Caki2 (cell line): ENCODE measurements at regions not wholly inside any gene's neighbourhood (a gene's known extent, or its start where the extent isn't known, plus 50 kb on each side); places are given as distances from the start of the nearest gene placed in this dataset.

ENCODE experiments used
- DNase-seq: peaks from one replicate; pipeline ENCODE4 v3.0.0-alpha.2; 2015; ENCODE audit warnings: low read depth
- in situ Hi-C: cut with HindIII; loops from 2 replicates; pipeline ENCODE4 v1.10.0; 2016; ENCODE audit warnings: low sequenced_read_pairs, low pct_unique_long_range_greater_than_20kb, mixed read lengths

GRCh38 chr5:33312571-33313549 lies 127.9 kb upstream of the TARS1 start:
- in situ Hi-C loops, result no loop called here
- DNase-seq, result peak; percentile 74

- no peak for DNase-seq
- in situ Hi-C loops, result no loop called here
Observed at GRCh38 chr5:33315189-33315588, 125.6 kb upstream of the TARS1 start.

- DNase-seq, result no peak
- in situ Hi-C loops, result no loop called here
Observed at GRCh38 chr5:33316773-33317172, 124.0 kb upstream of the TARS1 start.

GRCh38 chr5:33317271-33317670 lies 123.5 kb upstream of the TARS1 start:
- in situ Hi-C loops, result no loop called here
- DNase-seq, result no peak

- DNase-seq, result no peak
- in situ Hi-C loops, result no loop called here
Observed at GRCh38 chr5:33319151-33319550, 121.6 kb upstream of the TARS1 start.

DNA sequence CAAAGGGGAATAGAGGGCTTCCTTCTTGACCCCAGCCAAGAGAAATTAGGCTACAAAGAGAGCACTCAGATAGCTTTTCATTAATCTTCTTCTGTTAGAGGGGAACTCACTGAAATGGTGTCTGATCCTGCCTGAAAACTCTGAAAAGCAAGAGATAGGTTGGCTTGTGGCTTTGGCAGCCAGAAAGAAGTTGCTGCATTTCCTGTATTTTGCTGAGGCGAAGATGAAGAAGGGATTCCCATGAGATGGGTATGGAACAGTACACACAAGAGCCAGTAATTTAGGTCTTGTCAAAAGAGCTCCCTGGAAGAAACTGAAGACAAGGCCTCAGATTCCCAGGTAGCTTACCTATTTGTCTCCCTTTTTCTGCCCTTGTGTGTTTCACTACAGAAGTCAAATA lies 120.9 kb upstream of the TARS1 start:
- in situ Hi-C loops, result no loop called here

GRCh38 chr5:33321026-33321425 lies 119.7 kb upstream of the TARS1 start:
- no peak for DNase-seq
- in situ Hi-C loops, result no loop called here

More for the DNA sequence above, 120.9 kb upstream of the TARS1 start:
- no peak for DNase-seq

DNA sequence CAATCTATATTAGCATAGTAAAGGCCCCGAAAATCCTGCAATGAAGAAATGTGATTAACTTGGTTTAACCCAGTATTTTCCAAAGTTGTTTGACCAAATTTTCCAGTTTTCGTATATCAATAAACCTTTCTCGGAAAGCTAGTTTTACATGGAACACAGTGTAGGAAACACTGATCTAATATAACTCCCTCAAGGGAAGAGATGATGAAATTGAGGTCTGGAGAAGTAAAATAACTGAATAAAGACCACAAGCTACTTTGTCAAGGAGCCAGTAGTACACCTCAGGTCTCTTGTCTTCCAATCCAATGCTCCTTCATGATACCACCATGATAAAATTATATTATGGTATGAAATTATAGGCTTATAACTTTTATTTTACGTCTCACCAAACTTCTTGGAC lies 118.1 kb upstream of the TARS1 start:
- DNase-seq, result no peak
- in situ Hi-C loops, result no loop called here

GRCh38 chr5:33324667-33325307 lies 116.0 kb upstream of the TARS1 start:
- DNase-seq, result no peak
- in situ Hi-C loops, result no loop called here

- in situ Hi-C loops, result no loop called here
- DNase-seq, result no peak
Observed at GRCh38 chr5:33328818-33329217, 111.9 kb upstream of the TARS1 start.

DNA sequence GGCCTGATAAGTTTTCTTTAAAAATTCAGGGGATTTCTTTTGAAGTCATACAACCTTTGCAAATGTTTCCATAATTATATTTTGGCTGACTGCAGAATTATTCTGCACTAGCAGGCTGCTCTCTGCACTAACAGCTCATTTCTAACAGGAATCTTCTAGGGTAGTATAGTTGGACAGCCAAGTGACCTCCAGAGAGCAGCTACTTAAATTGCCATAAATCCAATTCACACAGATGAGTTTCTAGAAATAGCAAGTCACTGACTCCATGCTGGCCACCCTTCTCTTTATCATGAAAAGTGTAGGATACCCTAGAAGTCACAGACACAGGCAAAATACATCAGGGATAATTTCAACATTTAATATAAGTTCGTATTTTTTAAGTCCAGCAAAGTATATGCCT lies 110.9 kb upstream of the TARS1 start:
- in situ Hi-C loops, result no loop called here
- DNase-seq, result no peak

- in situ Hi-C loops, result no loop called here
- DNase-seq, result no peak
Observed at GRCh38 chr5:33330426-33330825, 110.3 kb upstream of the TARS1 start.

GRCh38 chr5:33330992-33331391 lies 109.8 kb upstream of the TARS1 start:
- in situ Hi-C loops, result no loop called here
- DNase-seq, result no peak

GRCh38 chr5:33332804-33333203 lies 108.0 kb upstream of the TARS1 start:
- no peak for DNase-seq
- in situ Hi-C loops, result no loop called here

DNA sequence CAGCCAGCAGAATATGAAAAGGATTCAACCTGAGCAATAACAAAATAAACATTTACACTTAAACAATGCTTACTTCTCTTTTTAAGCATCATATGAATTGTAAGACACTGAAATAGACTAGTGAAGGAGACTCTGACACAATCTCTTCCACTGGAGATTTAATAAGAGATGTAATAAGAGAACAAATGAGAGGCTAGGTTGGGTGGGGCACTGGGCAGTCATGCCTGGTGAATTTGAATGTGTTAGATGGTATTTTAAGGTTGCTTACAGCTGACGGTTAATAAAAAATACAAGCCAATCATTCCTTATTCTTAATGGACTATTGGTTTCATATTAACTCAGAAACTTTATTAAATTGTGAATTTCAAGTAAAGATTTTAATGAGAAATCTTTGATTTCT lies 105.9 kb upstream of the TARS1 start:
- in situ Hi-C loops, result no loop called here
- no peak for DNase-seq

- no peak for DNase-seq
- in situ Hi-C loops, result no loop called here
Observed at GRCh38 chr5:33336891-33337636, 103.7 kb upstream of the TARS1 start.

GRCh38 chr5:33337637-33337992 lies 103.2 kb upstream of the TARS1 start:
- in situ Hi-C loops, result no loop called here
- no peak for DNase-seq

GRCh38 chr5:33338336-33339110 lies 102.2 kb upstream of the TARS1 start:
- in situ Hi-C loops, result no loop called here

More at GRCh38 chr5:33338336-33339110, 102.2 kb upstream of the TARS1 start:
- no peak for DNase-seq
